HL-60 (cell line): ENCODE measurements at regions not wholly inside any gene's neighbourhood (a gene's known extent, or its start where the extent isn't known, plus 50 kb on each side); places are given as distances from the start of the nearest gene placed in this dataset.

Experiments used
- DNase-seq, 2 experiments: peaks; one replicate each; pipeline ENCODE4 v3.0.0-alpha.2; 2010 to 2020; ENCODE audit warnings: low read depth in 1 of 2, low spot score in 1 of 2
- H3K27ac ChIP-seq: fragments of 250-450 bp; sonication (Bioruptor Pico); replicated peaks from 2 replicates; pipeline ENCODE4 v1.5.1; 2020; ENCODE audit warnings: mild to moderate bottlenecking, moderate library complexity
- H3K27me3 ChIP-seq: fragments of 250-450 bp; sonication (Bioruptor Pico); 2 replicates; pipeline ENCODE4 v1.5.1; 2021; ENCODE audit warnings: mild to moderate bottlenecking, moderate library complexity; ENCODE audit not compliant: insufficient read depth, poor library complexity, severe bottlenecking
- H3K4me3 ChIP-seq: replicated peaks from 2 replicates; pipeline ENCODE4 v1.5.1; 2011; ENCODE audit warnings: mild to moderate bottlenecking, control low read depth, low read length; ENCODE audit not compliant: insufficient read depth
- CTCF ChIP-seq: IDR thresholded peaks from one replicate; pipeline ENCODE4 v1.5.1; 2011; ENCODE audit warnings: low read length, control low read depth, inconsistent platforms; ENCODE audit not compliant: insufficient read depth
- GABPA ChIP-seq: IDR thresholded peaks from 2 replicates; pipeline ENCODE4 v1.6.1; 2012; ENCODE audit warnings: low read depth
- POLR2AphosphoS5 ChIP-seq: IDR thresholded peaks from 2 replicates; pipeline ENCODE4 v1.6.1; 2012; ENCODE audit warnings: low read depth
- SPI1 ChIP-seq: IDR thresholded peaks from 2 replicates; pipeline ENCODE4 v1.6.1; 2012; ENCODE audit warnings: low read depth, mild to moderate bottlenecking, borderline replicate concordance
- TF ChIP-seq, protein P1 (sequence below): IDR thresholded peaks from 2 replicates; pipeline ENCODE4 v1.6.1; 2012; ENCODE audit warnings: low read depth; ENCODE audit not compliant: insufficient replicate concordance

- no peaks in the 10 kb centered on the region for H3K27me3 ChIP-seq
- no peak overlapping the region for H3K4me3 ChIP-seq
- TF ChIP-seq, protein P1, sequence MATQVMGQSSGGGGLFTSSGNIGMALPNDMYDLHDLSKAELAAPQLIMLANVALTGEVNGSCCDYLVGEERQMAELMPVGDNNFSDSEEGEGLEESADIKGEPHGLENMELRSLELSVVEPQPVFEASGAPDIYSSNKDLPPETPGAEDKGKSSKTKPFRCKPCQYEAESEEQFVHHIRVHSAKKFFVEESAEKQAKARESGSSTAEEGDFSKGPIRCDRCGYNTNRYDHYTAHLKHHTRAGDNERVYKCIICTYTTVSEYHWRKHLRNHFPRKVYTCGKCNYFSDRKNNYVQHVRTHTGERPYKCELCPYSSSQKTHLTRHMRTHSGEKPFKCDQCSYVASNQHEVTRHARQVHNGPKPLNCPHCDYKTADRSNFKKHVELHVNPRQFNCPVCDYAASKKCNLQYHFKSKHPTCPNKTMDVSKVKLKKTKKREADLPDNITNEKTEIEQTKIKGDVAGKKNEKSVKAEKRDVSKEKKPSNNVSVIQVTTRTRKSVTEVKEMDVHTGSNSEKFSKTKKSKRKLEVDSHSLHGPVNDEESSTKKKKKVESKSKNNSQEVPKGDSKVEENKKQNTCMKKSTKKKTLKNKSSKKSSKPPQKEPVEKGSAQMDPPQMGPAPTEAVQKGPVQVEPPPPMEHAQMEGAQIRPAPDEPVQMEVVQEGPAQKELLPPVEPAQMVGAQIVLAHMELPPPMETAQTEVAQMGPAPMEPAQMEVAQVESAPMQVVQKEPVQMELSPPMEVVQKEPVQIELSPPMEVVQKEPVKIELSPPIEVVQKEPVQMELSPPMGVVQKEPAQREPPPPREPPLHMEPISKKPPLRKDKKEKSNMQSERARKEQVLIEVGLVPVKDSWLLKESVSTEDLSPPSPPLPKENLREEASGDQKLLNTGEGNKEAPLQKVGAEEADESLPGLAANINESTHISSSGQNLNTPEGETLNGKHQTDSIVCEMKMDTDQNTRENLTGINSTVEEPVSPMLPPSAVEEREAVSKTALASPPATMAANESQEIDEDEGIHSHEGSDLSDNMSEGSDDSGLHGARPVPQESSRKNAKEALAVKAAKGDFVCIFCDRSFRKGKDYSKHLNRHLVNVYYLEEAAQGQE: no peak
- no peak for TF ChIP-seq CTCF
- no peak for TF ChIP-seq GABPA
- TF ChIP-seq POLR2AphosphoS5: no peak
- TF ChIP-seq SPI1: no peak
- H3K27ac ChIP-seq: no peak overlapping the region
- no peak for DNase-seq
These were observed 115.2 kb upstream of the KIF2B start for GRCh38 chr17:53707566-53707965.

- TF ChIP-seq, protein P1: no peak
- TF ChIP-seq GABPA: no peak
- no peaks in the 10 kb centered on the region for H3K27me3 ChIP-seq
- no peak for DNase-seq
- no peak overlapping the region for H3K27ac ChIP-seq
- no peak overlapping the region for H3K4me3 ChIP-seq
These were observed 126.4 kb upstream of the KIF2B start for GRCh38 chr17:53696286-53696685.

- H3K27ac ChIP-seq: no peak overlapping the region
- H3K27me3 ChIP-seq: no peaks in the 10 kb centered on the region
- TF ChIP-seq CTCF (no peak), GABPA (no peak), SPI1 (no peak), POLR2AphosphoS5 (no peak)
- TF ChIP-seq, protein P1: no peak
- no peak overlapping the region for H3K4me3 ChIP-seq
- DNase-seq: no peak
These were observed 135.4 kb upstream of the KIF2B start for GRCh38 chr17:53687324-53687723.

DNA sequence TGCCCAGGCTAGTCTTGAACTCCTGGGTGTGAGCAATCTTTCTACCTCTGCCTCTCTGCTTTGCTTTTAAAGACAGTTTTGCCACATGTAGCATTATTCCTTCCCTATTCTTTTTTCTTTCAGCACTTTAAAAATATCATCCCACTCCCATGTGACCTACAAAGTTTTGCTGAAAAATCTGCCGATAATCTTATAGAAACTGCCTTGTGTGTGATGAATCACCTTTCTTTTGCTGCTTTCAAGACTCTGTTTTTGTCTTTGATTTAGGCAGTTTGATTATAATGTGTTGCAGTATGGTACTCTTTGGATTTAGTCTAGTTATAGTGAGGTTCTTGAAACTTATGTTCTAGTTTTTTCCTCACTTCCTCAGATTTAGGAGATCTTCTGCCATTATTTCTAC, 142.0 kb upstream of the KIF2B start:
- no peak for TF ChIP-seq GABPA
- TF ChIP-seq CTCF: no peak
- TF ChIP-seq SPI1: no peak
- TF ChIP-seq, protein P1: no peak
- no peak for TF ChIP-seq POLR2AphosphoS5
- Histone ChIP-seq H3K27me3 (no peaks in the 10 kb centered on the region), H3K27ac (no peak overlapping the region), H3K4me3 (no peak overlapping the region)
- DNase-seq: no peak
